ENCODE measurements at regions not wholly inside any gene's neighbourhood (a gene's known extent, or its start where the extent isn't known, plus 50 kb on each side); places are given as distances from the start of the nearest gene placed in this dataset.

DNA sequence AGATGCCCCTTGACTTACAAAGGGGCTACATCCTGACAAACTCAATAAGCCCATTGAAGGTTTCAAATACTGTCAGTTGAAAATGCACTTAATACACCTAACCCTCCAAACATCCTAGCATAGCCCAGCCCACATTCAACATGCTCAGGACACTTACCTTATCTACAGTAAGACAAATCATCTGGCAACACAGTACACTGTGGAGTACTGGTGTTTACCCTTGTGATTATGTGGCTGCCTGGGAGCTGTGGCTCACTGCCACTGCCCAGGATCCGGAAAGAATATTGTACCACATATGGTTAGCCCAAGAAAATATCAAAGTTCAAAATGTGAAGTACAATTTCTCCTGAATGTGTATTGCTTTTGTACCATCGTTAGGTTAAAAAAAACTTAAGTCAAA is 562.2 kb downstream of the HTR1A start:
- TF ChIP-seq SUZ12 (IDR thresholded peaks at IDR 0.05; ENCODE audit: low read length) = no peak
- TF ChIP-seq, protein P1, sequence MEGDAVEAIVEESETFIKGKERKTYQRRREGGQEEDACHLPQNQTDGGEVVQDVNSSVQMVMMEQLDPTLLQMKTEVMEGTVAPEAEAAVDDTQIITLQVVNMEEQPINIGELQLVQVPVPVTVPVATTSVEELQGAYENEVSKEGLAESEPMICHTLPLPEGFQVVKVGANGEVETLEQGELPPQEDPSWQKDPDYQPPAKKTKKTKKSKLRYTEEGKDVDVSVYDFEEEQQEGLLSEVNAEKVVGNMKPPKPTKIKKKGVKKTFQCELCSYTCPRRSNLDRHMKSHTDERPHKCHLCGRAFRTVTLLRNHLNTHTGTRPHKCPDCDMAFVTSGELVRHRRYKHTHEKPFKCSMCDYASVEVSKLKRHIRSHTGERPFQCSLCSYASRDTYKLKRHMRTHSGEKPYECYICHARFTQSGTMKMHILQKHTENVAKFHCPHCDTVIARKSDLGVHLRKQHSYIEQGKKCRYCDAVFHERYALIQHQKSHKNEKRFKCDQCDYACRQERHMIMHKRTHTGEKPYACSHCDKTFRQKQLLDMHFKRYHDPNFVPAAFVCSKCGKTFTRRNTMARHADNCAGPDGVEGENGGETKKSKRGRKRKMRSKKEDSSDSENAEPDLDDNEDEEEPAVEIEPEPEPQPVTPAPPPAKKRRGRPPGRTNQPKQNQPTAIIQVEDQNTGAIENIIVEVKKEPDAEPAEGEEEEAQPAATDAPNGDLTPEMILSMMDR (IDR thresholded peaks at IDR 0.05; ENCODE audit: control extremely low read depth in 1 of 3, insufficient read depth in 1 of 3, low read depth in 1 of 3, low read length in 3 of 3) = no peak
- TF ChIP-seq, protein P2, sequence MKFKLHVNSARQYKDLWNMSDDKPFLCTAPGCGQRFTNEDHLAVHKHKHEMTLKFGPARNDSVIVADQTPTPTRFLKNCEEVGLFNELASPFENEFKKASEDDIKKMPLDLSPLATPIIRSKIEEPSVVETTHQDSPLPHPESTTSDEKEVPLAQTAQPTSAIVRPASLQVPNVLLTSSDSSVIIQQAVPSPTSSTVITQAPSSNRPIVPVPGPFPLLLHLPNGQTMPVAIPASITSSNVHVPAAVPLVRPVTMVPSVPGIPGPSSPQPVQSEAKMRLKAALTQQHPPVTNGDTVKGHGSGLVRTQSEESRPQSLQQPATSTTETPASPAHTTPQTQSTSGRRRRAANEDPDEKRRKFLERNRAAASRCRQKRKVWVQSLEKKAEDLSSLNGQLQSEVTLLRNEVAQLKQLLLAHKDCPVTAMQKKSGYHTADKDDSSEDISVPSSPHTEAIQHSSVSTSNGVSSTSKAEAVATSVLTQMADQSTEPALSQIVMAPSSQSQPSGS (IDR thresholded peaks at IDR 0.05; ENCODE audit: low read length) = no peak
- no peak for TF ChIP-seq EZH2 (IDR thresholded peaks at IDR 0.05; ENCODE audit: low read depth, low read length, severe bottlenecking)
- TF ChIP-seq NANOG (IDR thresholded peaks at IDR 0.05; ENCODE audit: insufficient read depth, low read depth, low read length, poor library complexity, severe bottlenecking) = no peak
- TF ChIP-seq EP300 (IDR thresholded peaks at IDR 0.05; ENCODE audit: borderline replicate concordance in 1 of 2, low read depth in 2 of 2, low read length in 2 of 2) = no peak

Data from H1 (cell line).